ENCODE measurements at regions not wholly inside any gene's neighbourhood (a gene's known extent, or its start where the extent isn't known, plus 50 kb on each side); places are given as distances from the start of the nearest gene placed in this dataset.
A peak's percentile ranks its signal among the peaks of the same experiment; 100 is the strongest.

- H3K4me3 Mint-ChIP-seq (ENCODE audit: low read depth, unreplicated experiment) = no peak overlapping the region
- H3K4me1 Mint-ChIP-seq (ENCODE audit: low read depth, unreplicated experiment) = peaks cover 51% of the 10 kb centered on the region
- no peak for DNase-seq
- CTCF ChIA-PET = interaction anchor here (1.2 to 1.5 kb wide), 2 partner anchors 11 to 18 kb away, joined by 3 to 5 read pairs; no protein-coding TSS in a partner anchor
- peaks cover 6% of the 10 kb centered on the region for H3K36me3 Mint-ChIP-seq (ENCODE audit: insufficient read depth, unreplicated experiment)
- no TSS peak for BruUV-seq (replicated peaks)
- no peak overlapping the region for H3K27ac Mint-ChIP-seq (ENCODE audit: unreplicated experiment)
- intact Hi-C loops (cut with micrococcal nuclease; ENCODE audit: unreplicated experiment) = no loop called here
- H3K9me3 Mint-ChIP-seq (ENCODE audit: low read depth, unreplicated experiment) = no peaks in the 10 kb centered on the region
- TF ChIP-seq CTCF (IDR thresholded peaks at IDR 0.05; ENCODE audit: unreplicated experiment) = no peak
- no peaks in the 10 kb centered on the region for H3K27me3 Mint-ChIP-seq (ENCODE audit: unreplicated experiment)
Observed at GRCh38 chr1:58901008-58901407, 117.2 kb upstream of the JUN start.

GRCh38 chr1:58902830-58903513, 119.1 kb upstream of the JUN start:
- Mint-ChIP-seq H3K4me3 (ENCODE audit: low read depth, unreplicated experiment) (peak overlapping the region; percentile 67), H3K27ac (ENCODE audit: unreplicated experiment) (peak overlapping the region; percentile 46), H3K36me3 (ENCODE audit: insufficient read depth, unreplicated experiment) (peaks cover 6% of the 10 kb centered on the region), H3K9me3 (ENCODE audit: low read depth, unreplicated experiment) (no peaks in the 10 kb centered on the region), H3K27me3 (ENCODE audit: unreplicated experiment) (no peaks in the 10 kb centered on the region), H3K4me1 (ENCODE audit: low read depth, unreplicated experiment) (peaks cover 38% of the 10 kb centered on the region)
- no peak for DNase-seq
- intact Hi-C loops (cut with micrococcal nuclease; ENCODE audit: unreplicated experiment) = no loop called here
- CTCF ChIA-PET = interaction anchor here (1.0 to 1.1 kb wide), 3 partner anchors 20 to 119 kb away, joined by 3 to 5 read pairs (median 4); partner anchors contain the start of gene JUN
- BruUV-seq (replicated peaks) = TSS peak; percentile 96
- TF ChIP-seq CTCF (IDR thresholded peaks at IDR 0.05; ENCODE audit: unreplicated experiment) = no peak

- no peaks in the 10 kb centered on the region for H3K27me3 Mint-ChIP-seq (ENCODE audit: unreplicated experiment)
- H3K9me3 Mint-ChIP-seq (ENCODE audit: low read depth, unreplicated experiment) = no peaks in the 10 kb centered on the region
- DNase-seq = peak; percentile 80
- intact Hi-C loops (cut with micrococcal nuclease; ENCODE audit: unreplicated experiment) = no loop called here
- TSS peak; percentile 93 for BruUV-seq (replicated peaks)
- H3K4me1 Mint-ChIP-seq (ENCODE audit: low read depth, unreplicated experiment) = peaks cover 40% of the 10 kb centered on the region
- peak overlapping the region; percentile 75 for H3K27ac Mint-ChIP-seq (ENCODE audit: unreplicated experiment)
- TF ChIP-seq CTCF (IDR thresholded peaks at IDR 0.05; ENCODE audit: unreplicated experiment) = no peak
- H3K36me3 Mint-ChIP-seq (ENCODE audit: insufficient read depth, unreplicated experiment) = peaks cover 6% of the 10 kb centered on the region
- H3K4me3 Mint-ChIP-seq (ENCODE audit: low read depth, unreplicated experiment) = peak overlapping the region; percentile 67
- CTCF ChIA-PET = interaction anchor here (1.0 to 1.1 kb wide), 3 partner anchors 21 to 120 kb away, joined by 3 to 5 read pairs (median 4); partner anchors contain the start of gene JUN
Observed at GRCh38 chr1:58903514-58904298, 119.9 kb upstream of the JUN start.

DNA sequence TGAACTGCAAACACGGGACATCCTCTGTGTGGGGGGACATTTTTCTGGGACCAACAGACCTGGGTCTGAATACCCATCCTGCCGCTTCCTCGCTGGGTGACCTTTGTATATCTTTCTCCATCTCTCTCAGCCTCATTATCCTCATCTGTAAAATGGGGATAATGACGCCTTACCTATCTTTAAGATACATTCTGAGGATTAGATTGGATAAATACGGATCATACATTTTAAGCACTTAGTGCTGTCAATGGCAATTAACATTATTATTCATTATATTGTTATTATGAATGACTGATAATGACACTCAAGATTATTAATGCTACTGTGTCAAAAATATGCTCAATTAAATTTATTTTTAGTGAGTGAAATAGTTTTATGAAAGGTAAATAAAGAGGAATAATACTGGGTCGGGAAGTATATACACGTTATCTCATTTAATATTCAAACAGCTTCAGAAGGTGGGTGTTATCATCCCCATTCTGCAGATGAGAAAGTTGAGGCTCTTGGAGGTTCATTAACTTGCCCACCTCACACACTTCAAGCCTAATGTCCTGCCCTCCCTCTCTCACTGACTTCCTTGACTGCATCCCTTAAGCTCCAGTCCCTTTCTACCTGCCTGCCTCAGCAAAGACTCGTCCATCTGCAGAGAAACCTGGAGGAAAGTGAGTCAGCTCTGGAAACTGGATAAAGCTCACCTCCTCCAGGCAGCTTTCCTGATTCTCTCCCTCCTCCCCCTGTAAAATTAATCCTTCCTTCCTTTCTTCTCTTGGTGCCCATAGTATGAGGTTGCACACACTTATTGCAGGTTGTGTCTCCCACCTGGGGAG, 120.7 kb upstream of the JUN start:
- H3K9me3 Mint-ChIP-seq (ENCODE audit: low read depth, unreplicated experiment) = no peaks in the 10 kb centered on the region
- peaks cover 44% of the 10 kb centered on the region for H3K4me1 Mint-ChIP-seq (ENCODE audit: low read depth, unreplicated experiment)
- peaks cover 6% of the 10 kb centered on the region for H3K36me3 Mint-ChIP-seq (ENCODE audit: insufficient read depth, unreplicated experiment)
- DNase-seq = no peak
- BruUV-seq (replicated peaks) = no TSS peak
- CTCF ChIA-PET = no interaction called here
- intact Hi-C loops (cut with micrococcal nuclease; ENCODE audit: unreplicated experiment) = no loop called here
- peak overlapping the region; percentile 67 for H3K4me3 Mint-ChIP-seq (ENCODE audit: low read depth, unreplicated experiment)
- no peaks in the 10 kb centered on the region for H3K27me3 Mint-ChIP-seq (ENCODE audit: unreplicated experiment)
- TF ChIP-seq CTCF (IDR thresholded peaks at IDR 0.05; ENCODE audit: unreplicated experiment) = no peak
- H3K27ac Mint-ChIP-seq (ENCODE audit: unreplicated experiment) = peak overlapping the region; percentile 75

Data from Calu3 (cell line).